T-cell (primary cell): ENCODE measurements at regions not wholly inside any gene's neighbourhood (a gene's known extent, or its start where the extent isn't known, plus 50 kb on each side); places are given as distances from the start of the nearest gene placed in this dataset.
"Not testable (repeated sequence)": the region's sequence is repeated elsewhere in the genome, so short reads cannot be mapped to it uniquely, and the experiment has no call there.

Source experiments
- ATAC-seq, 4 experiments: fragments of 200-7000 bp in 3 of 4; fragments of 150-1000 bp in 1 of 4; cut with Tn5 transposase; replicated peaks in 1 of 4; 1 replicate in 3 of 4; 2 replicates in 1 of 4; pipeline ENCODE4 v1.10.0; 2021; ENCODE audit warnings: moderate library complexity in 3 of 4, mild to moderate bottlenecking in 2 of 4, moderate number of reproducible peaks in 1 of 4
- CTCF ChIA-PET, 2 donors: fragments of 300-600 bp; sonication (Branson Sonifier 250); formaldehyde crosslinking; loops; one replicate each; lab custom pipeline; 2022; ENCODE audit warnings: antibody characterized with exemption in 2 of 2; lab: Charles Lee
- POLR2A ChIA-PET, 2 donors: fragments of 300-600 bp; sonication (Branson Sonifier 250); formaldehyde crosslinking; loops; one replicate each; lab custom pipeline; 2022; ENCODE audit warnings: antibody characterized with exemption in 2 of 2; lab: Charles Lee
- DNase-seq, 35 experiments: peaks; one replicate each; pipeline versions ENCODE4 v3.0.0 to v3.0.0-alpha.2; 2013 to 2023
- H3K27ac ChIP-seq: one replicate; pipeline ENCODE4 v1.5.1; 2013; ENCODE audit warnings: low read length
- H3K27me3 ChIP-seq, 2 experiments: replicated peaks in 1 of 2; 1 replicate in 1 of 2; 2 replicates in 1 of 2; pipeline versions ENCODE4 v1.6.1 to v1.7.0; 2013; ENCODE audit warnings: low read length in 1 of 2, mixed read lengths in 1 of 2; ENCODE audit not compliant: control insufficient read depth in 2 of 2, insufficient read depth in 2 of 2; ENCODE audit errors: extremely low read depth in 1 of 2
- H3K36me3 ChIP-seq, 2 donors: 1 replicate in 1 of 2; 2 replicates in 1 of 2; pipeline versions ENCODE4 v1.6.1 to v1.7.0; 2013; ENCODE audit warnings: low read length in 1 of 2; ENCODE audit not compliant: control insufficient read depth in 2 of 2, insufficient read depth in 1 of 2; ENCODE audit errors: extremely low read depth in 1 of 2
- H3K4me1 ChIP-seq, 2 experiments: 1 replicate in 1 of 2; 2 replicates in 1 of 2; pipeline versions ENCODE4 v1.6.1 to v1.7.0; 2013; ENCODE audit warnings: low read length in 2 of 2, mixed read lengths in 1 of 2; ENCODE audit not compliant: insufficient read depth in 2 of 2, control insufficient read depth in 1 of 2; ENCODE audit errors: extremely low read depth in 1 of 2
- H3K4me3 ChIP-seq, 2 donors: 1 replicate in 1 of 2; 2 replicates in 1 of 2; pipeline versions ENCODE4 v1.5.1 to v1.7.0; 2013; ENCODE audit warnings: mild to moderate bottlenecking in 2 of 2, low read length in 1 of 2, moderate library complexity in 1 of 2; ENCODE audit not compliant: control insufficient read depth in 1 of 2; ENCODE audit errors: extremely low read depth in 1 of 2
- H3K9me3 ChIP-seq: 2 replicates; pipeline ENCODE4 v1.7.0; 2013
- H3K27ac Mint-ChIP-seq, 2 donors: one replicate each; pipeline ENCODE4 v1.8.0; 2020 to 2021; ENCODE audit warnings: mild to moderate bottlenecking in 2 of 2, mixed read lengths in 2 of 2
- H3K27me3 Mint-ChIP-seq, 2 donors: one replicate each; pipeline ENCODE4 v1.8.0; 2021 to 2022; ENCODE audit warnings: mixed read lengths in 2 of 2
- H3K36me3 Mint-ChIP-seq: one replicate; pipeline ENCODE4 v1.8.0; 2021; ENCODE audit warnings: mixed read lengths
- H3K4me1 Mint-ChIP-seq, 3 donors: one replicate each; pipeline ENCODE4 v1.8.0; 2020 to 2022; ENCODE audit warnings: mixed read lengths in 3 of 3, mild to moderate bottlenecking in 1 of 3
- H3K4me3 Mint-ChIP-seq, 3 donors: one replicate each; pipeline ENCODE4 v1.8.0; 2020 to 2022; ENCODE audit warnings: mild to moderate bottlenecking in 3 of 3, mixed read lengths in 3 of 3, moderate library complexity in 3 of 3
- H3K9me3 Mint-ChIP-seq, 3 donors: one replicate each; pipeline ENCODE4 v1.8.0; 2020 to 2022; ENCODE audit warnings: mixed read lengths in 3 of 3
- WGBS: methylation state at CpG from one replicate; pipeline ENCODE4 v1.1.5; 2013; ENCODE audit warnings: missing lambda C conversion rate; ENCODE audit not compliant: insufficient coverage; 5-methylcytosine and 5-hydroxymethylcytosine counted together

DNA sequence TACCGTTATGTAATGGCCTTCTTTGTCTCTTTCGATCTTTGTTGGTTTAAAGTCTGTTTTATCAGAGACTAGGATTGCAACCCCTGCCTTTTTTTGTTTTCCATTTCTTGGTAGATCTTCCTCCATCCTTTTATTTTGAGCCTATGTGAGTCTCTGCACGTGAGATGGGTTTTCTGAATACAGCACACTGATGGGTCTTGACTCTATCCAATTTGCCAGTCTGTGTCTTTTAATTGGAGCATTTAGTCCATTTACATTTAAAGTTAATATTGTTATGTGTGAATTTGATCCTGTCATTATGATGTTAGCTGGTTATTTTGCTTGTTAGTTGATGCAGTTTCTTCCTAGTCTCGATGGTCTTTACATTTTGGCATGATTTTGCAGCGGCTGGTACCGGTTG is 69.9 kb downstream of the ADCYAP1 start:
- H3K27ac Mint-ChIP-seq: not testable (repeated sequence)

DNA sequence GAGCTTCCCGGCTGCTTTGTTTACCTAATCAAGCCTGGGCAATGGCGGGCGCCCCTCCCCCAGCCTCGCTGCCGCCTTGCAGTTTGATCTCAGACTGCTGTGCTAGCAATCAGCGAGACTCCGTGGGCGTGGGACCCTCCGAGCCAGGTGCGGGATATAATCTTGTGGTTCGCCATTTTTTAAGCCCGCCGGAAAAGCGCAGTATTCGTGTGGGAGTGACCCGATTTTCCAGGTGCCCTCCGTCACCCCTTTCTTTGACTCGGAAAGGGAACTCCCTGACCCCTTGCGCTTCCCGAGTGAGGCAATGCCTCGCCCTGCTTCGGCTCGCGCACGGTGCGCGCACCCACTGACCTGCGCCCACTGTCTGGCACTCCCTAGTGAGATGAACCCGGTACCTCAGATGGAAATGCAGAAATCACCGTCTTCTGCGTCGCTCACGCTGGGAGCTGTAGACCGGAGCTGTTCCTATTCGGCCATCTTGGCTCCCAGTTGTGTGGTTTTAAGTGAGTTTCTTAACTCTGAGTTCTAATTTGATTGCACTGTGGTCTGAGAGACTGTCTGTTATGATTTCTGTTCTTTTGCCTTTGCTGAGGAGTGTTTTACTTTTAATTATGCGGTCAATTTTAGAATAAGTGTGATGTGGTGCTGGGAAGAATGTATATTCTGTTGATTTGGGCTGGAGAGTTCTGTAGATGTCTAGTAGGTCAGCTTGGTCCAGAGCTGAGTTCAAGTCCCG is 71.9 kb downstream of the ADCYAP1 start:
- ATAC-seq, H3K9me3 ChIP-seq, CTCF ChIA-PET, H3K36me3 Mint-ChIP-seq, H3K27ac ChIP-seq, H3K27me3 ChIP-seq, H3K27me3 Mint-ChIP-seq, H3K4me1 Mint-ChIP-seq, H3K36me3 ChIP-seq, H3K9me3 Mint-ChIP-seq, H3K4me3 ChIP-seq, H3K27ac Mint-ChIP-seq, DNase-seq, H3K4me1 ChIP-seq: not testable (repeated sequence)
- POLR2A ChIA-PET: interaction anchor here in 1 of 2 donors (0.7 kb wide), 1 partner anchor 222 kb away, joined by 4 read pairs; no protein-coding TSS in a partner anchor
- WGBS: 97% methylated on average over 10 of the region's 37 CpGs
- H3K4me3 Mint-ChIP-seq: peak overlapping the region in 2 of 3 donors; percentile 7 to 31

More for the DNA sequence above, 69.9 kb downstream of the ADCYAP1 start:
- H3K9me3 ChIP-seq, H3K36me3 ChIP-seq, POLR2A ChIA-PET, H3K4me3 ChIP-seq, CTCF ChIA-PET, H3K36me3 Mint-ChIP-seq, H3K4me3 Mint-ChIP-seq, H3K27ac ChIP-seq, H3K4me1 ChIP-seq, ATAC-seq, H3K27me3 ChIP-seq, DNase-seq, H3K4me1 Mint-ChIP-seq, H3K27me3 Mint-ChIP-seq: not testable (repeated sequence)
- WGBS: no CpG with 5 or more reads among the region's 6 CpGs
- H3K9me3 Mint-ChIP-seq: peaks cover 6 to 13% (median 11%) of the 10 kb centered on the region in 3 donors

DNA sequence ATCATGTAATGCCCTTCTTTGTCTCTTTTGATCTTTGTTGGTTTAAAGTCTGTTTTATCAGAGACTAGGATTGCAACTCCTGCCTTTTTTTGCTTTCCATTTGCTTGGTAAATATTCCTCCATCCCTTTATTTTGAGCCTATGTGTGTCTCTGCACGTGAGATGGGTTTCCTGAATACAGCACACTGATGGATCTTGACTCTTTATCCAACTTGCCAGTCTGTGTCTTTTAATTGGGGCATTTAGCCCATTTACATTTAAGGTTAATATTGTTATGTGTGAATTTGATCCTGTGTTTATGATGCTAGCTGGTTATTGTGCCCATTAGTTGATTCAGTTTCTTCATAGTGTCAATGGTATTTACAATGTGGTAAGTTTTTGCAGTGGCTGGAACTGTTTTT is 72.7 kb downstream of the ADCYAP1 start:
- H3K27ac ChIP-seq, DNase-seq, H3K36me3 ChIP-seq, CTCF ChIA-PET, H3K4me1 Mint-ChIP-seq, H3K4me1 ChIP-seq, H3K4me3 ChIP-seq, H3K9me3 Mint-ChIP-seq, H3K9me3 ChIP-seq, H3K27me3 ChIP-seq, H3K36me3 Mint-ChIP-seq, H3K4me3 Mint-ChIP-seq, H3K27me3 Mint-ChIP-seq, ATAC-seq, H3K27ac Mint-ChIP-seq: not testable (repeated sequence)
- no CpG with 5 or more reads among the region's 1 CpG for WGBS
- POLR2A ChIA-PET: interaction anchor here in 1 of 2 donors (0.7 kb wide), 1 partner anchor 223 kb away, joined by 4 read pairs; no protein-coding TSS in a partner anchor

DNA sequence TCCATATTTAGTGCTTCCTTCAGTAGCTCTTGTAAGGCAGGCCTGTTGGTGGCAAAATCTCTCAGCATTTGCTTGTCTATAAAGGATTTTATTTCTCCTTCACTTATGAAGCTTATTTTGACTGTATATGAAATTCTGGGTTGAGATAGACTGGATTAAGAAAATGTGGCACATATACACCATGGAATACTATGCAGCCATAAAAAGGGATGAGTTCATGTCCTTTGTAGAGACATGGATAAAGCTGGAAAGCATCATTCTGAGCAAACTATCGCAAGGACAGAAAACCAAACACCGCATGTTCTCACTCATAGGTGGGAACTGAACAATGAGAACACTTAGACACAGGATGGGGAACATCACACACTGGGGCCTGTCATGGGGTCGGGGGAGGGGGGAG is 73.1 kb downstream of the ADCYAP1 start:
- H3K27ac ChIP-seq, H3K4me1 Mint-ChIP-seq, CTCF ChIA-PET, ATAC-seq, H3K27ac Mint-ChIP-seq, H3K36me3 Mint-ChIP-seq, H3K36me3 ChIP-seq, H3K27me3 Mint-ChIP-seq, H3K9me3 ChIP-seq, H3K4me3 ChIP-seq, DNase-seq, H3K4me3 Mint-ChIP-seq, H3K4me1 ChIP-seq, H3K9me3 Mint-ChIP-seq, H3K27me3 ChIP-seq, POLR2A ChIA-PET: not testable (repeated sequence)
- no CpG with 5 or more reads among the region's 3 CpGs for WGBS

DNA sequence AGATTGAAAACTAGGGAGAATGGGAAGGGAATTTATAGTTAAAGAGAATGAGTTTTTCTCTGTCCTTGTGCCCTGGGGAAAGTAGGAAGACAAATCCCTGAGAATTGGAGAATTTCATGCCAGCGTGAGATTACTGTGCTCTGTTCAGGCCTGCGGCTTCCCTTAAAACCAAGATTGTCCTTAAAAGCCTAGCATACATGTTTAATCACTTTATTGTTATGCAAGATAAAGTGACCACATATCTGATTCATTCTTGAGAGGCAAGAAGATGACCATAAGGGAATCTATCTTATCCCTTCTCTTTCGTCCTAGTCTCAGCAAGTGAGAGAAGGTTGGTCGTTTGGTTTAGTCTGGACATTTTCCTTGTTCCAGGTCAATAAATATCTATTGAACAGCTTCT is 75.9 kb downstream of the ADCYAP1 start:
- ChIA-PET POLR2A (no interaction called here), CTCF (no interaction called here)
- Mint-ChIP-seq H3K27me3 (peaks cover 4 to 8% of the 10 kb centered on the region in 2 donors), H3K27ac (no peak overlapping the region), H3K9me3 (peaks cover 6 to 9% (median 6%) of the 10 kb centered on the region in 3 donors), H3K4me3 (no peak overlapping the region), H3K36me3 (no peaks in the 10 kb centered on the region), H3K4me1 (no peaks in the 10 kb centered on the region)
- WGBS: no CpG with 5 or more reads among the region's 4 CpGs
- DNase-seq (no peak), ATAC-seq (no peak)
- Histone ChIP-seq H3K27ac (no peak overlapping the region), H3K9me3 (no peaks in the 10 kb centered on the region), H3K27me3 (no peaks in the 10 kb centered on the region), H3K4me3 (no peak overlapping the region), H3K4me1 (no peaks in the 10 kb centered on the region), H3K36me3 (no peaks in the 10 kb centered on the region)

DNA sequence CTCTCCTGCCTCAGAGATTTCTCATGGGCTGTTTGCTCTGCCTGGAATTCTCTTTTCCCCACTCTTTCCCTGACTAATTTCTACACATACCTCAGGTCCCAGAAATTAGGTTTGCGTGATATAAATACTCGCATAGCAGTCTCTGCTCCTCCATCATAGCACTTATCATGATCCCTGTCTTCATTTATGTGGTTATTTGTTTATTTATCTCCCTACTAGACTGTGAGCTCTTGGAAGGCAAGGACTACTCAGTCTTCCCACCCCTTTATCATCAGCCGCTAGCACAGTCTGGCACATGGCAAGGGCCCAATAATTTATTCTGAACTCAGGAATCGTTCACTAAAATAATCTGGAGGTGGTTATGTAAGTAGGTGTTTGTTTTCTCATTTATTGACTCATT is 79.3 kb downstream of the ADCYAP1 start:
- Histone ChIP-seq H3K4me1 (no peaks in the 10 kb centered on the region), H3K27me3 (no peaks in the 10 kb centered on the region), H3K27ac (no peak overlapping the region), H3K4me3 (no peak overlapping the region), H3K9me3 (no peaks in the 10 kb centered on the region), H3K36me3 (no peaks in the 10 kb centered on the region)
- CTCF ChIA-PET: interaction anchor here in 1 of 2 donors (0.6 kb wide), 1 partner anchor 124 kb away, joined by 3 read pairs; no protein-coding TSS in a partner anchor
- ATAC-seq: no peak
- Mint-ChIP-seq H3K27me3 (peaks cover 2 to 6% of the 10 kb centered on the region in 2 donors), H3K4me3 (no peak overlapping the region), H3K4me1 (no peaks in the 10 kb centered on the region), H3K27ac (no peak overlapping the region), H3K36me3 (no peaks in the 10 kb centered on the region), H3K9me3 (peaks cover 0 to 2% (median 0%) of the 10 kb centered on the region in 3 donors)
- no CpG with 5 or more reads among the region's 4 CpGs for WGBS
- DNase-seq: no peak
- POLR2A ChIA-PET: no interaction called here
